ENCODE measurements at regions not wholly inside any gene's neighbourhood (a gene's known extent, or its start where the extent isn't known, plus 50 kb on each side); places are given as distances from the start of the nearest gene placed in this dataset.

GRCh38 chr1:199684686-199685273, 342.7 kb upstream of the NR5A2 start:
- TF ChIP-seq CTCF (IDR thresholded peaks at IDR 0.05) (peak; percentile 81), TCF7L2 (IDR thresholded peaks at IDR 0.05; ENCODE audit: low read depth, low read length) (no peak), SIN3A (IDR thresholded peaks at IDR 0.05; ENCODE audit: borderline replicate concordance, insufficient read depth, low read depth, low read length) (no peak), REST (IDR thresholded peaks at IDR 0.05; ENCODE audit: insufficient read depth in 1 of 2, low read depth in 2 of 2, low read length in 1 of 2) (no peak)
